ENCODE measurements at regions not wholly inside any gene's neighbourhood (a gene's known extent, or its start where the extent isn't known, plus 50 kb on each side); places are given as distances from the start of the nearest gene placed in this dataset.

DNA sequence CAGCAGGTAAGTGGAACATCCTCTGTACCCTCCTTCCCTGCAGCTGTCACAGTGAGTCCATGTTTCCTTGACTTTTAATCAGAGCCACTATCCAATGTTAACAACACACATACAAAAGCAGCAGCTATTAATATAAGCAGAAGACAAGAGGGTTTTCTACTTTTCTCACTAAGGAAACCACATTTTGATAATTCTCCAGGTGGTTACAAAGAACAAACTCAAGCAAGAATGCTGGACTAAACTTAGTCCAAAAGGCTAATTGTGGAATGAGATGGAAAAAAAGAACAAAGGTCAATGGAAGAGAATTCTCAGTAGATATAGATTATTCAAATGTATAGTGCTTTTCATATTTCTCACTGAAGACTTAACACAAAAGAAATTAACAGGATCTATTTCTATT is 176.9 kb upstream of the SLC39A10 start:
- H3K36me3 ChIP-seq (ENCODE audit: control insufficient read depth in 2 of 3, insufficient read depth in 3 of 3, low read length in 3 of 3): no peaks in the 10 kb centered on the region
- no peak overlapping the region for H3K9ac ChIP-seq (ENCODE audit: low read length in 3 of 3)
- H3K27me3 ChIP-seq (ENCODE audit: control insufficient read depth, insufficient read depth, low read length): no peaks in the 10 kb centered on the region
- DNase-seq: no peak
- no peak for FAIRE-seq
- no peak overlapping the region for H3K27ac ChIP-seq (ENCODE audit: low read depth in 2 of 2, low read length in 2 of 2)
- H3K4me3 ChIP-seq (ENCODE audit: low read length in 3 of 3): no peak overlapping the region
- TF ChIP-seq, protein P1, sequence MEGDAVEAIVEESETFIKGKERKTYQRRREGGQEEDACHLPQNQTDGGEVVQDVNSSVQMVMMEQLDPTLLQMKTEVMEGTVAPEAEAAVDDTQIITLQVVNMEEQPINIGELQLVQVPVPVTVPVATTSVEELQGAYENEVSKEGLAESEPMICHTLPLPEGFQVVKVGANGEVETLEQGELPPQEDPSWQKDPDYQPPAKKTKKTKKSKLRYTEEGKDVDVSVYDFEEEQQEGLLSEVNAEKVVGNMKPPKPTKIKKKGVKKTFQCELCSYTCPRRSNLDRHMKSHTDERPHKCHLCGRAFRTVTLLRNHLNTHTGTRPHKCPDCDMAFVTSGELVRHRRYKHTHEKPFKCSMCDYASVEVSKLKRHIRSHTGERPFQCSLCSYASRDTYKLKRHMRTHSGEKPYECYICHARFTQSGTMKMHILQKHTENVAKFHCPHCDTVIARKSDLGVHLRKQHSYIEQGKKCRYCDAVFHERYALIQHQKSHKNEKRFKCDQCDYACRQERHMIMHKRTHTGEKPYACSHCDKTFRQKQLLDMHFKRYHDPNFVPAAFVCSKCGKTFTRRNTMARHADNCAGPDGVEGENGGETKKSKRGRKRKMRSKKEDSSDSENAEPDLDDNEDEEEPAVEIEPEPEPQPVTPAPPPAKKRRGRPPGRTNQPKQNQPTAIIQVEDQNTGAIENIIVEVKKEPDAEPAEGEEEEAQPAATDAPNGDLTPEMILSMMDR (IDR thresholded peaks at IDR 0.05; ENCODE audit: borderline replicate concordance, extremely low read depth, insufficient read depth): no peak
- no peaks in the 10 kb centered on the region for H3K4me1 ChIP-seq (ENCODE audit: control insufficient read depth in 2 of 3, insufficient read depth in 2 of 3, low read depth in 1 of 3, low read length in 3 of 3)
- no peaks in the 10 kb centered on the region for H3K9me3 ChIP-seq (ENCODE audit: control insufficient read depth in 2 of 3, insufficient read depth in 1 of 3, low read length in 3 of 3)
- intact Hi-C loops (cut with DNase I): no loop called here

DNA sequence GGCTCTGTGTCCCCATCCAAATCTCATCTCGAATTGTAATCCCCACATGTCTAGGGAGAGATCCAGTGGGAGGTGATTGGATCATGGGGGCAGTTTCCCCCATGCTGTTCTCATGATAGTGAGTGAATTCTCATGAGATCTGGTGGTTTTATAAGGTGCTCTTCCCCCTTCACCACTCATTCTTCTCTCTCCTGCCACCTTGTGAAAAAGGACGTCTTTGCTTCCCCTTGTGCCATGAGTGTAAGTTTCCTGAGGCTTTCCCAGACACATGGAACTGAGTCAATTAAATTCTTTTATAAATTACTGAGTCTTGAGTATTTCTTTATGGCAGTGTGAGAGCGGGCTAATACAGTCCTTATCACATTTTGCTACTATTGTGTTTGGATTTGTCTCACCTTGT is 177.6 kb upstream of the SLC39A10 start:
- no peaks in the 10 kb centered on the region for H3K27me3 ChIP-seq (ENCODE audit: control insufficient read depth, insufficient read depth, low read length)
- H3K9ac ChIP-seq (ENCODE audit: low read length in 3 of 3): no peak overlapping the region
- no peak overlapping the region for H3K27ac ChIP-seq (ENCODE audit: low read depth in 2 of 2, low read length in 2 of 2)
- no peaks in the 10 kb centered on the region for H3K9me3 ChIP-seq (ENCODE audit: control insufficient read depth in 2 of 3, insufficient read depth in 1 of 3, low read length in 3 of 3)
- no peak overlapping the region for H3K4me3 ChIP-seq (ENCODE audit: low read length in 3 of 3)
- no peaks in the 10 kb centered on the region for H3K4me1 ChIP-seq (ENCODE audit: control insufficient read depth in 2 of 3, insufficient read depth in 2 of 3, low read depth in 1 of 3, low read length in 3 of 3)
- no peak for FAIRE-seq
- no peaks in the 10 kb centered on the region for H3K36me3 ChIP-seq (ENCODE audit: control insufficient read depth in 2 of 3, insufficient read depth in 3 of 3, low read length in 3 of 3)
- no peak for DNase-seq
- intact Hi-C loops (cut with DNase I): no loop called here
- TF ChIP-seq, protein P1 (IDR thresholded peaks at IDR 0.05; ENCODE audit: borderline replicate concordance, extremely low read depth, insufficient read depth): no peak

DNA sequence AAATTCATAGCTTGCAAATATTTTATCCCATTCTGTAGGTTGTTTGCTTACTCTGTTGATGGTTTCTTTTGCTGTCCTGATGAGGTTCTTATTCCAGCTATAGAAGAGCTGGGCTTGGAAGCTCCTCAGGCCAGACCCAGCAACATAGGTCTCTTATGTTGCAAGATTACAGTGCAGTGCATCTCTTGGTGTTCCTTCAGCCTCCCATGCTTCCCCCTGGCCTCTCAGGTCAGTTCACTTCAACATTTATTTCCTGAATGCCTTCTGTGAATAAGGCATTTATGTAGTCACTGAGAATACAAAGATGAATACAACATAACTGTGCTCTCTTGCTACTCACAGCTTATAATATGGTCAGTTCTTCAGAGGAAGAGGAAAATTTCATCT is 179.0 kb upstream of the SLC39A10 start:
- no peaks in the 10 kb centered on the region for H3K9me3 ChIP-seq (ENCODE audit: control insufficient read depth in 2 of 3, insufficient read depth in 1 of 3, low read length in 3 of 3)
- FAIRE-seq (no peak), DNase-seq (no peak)
- H3K27ac ChIP-seq (ENCODE audit: low read depth in 2 of 2, low read length in 2 of 2): no peak overlapping the region
- no peaks in the 10 kb centered on the region for H3K36me3 ChIP-seq (ENCODE audit: control insufficient read depth in 2 of 3, insufficient read depth in 3 of 3, low read length in 3 of 3)
- H3K27me3 ChIP-seq (ENCODE audit: control insufficient read depth, insufficient read depth, low read length): no peaks in the 10 kb centered on the region
- no peaks in the 10 kb centered on the region for H3K4me1 ChIP-seq (ENCODE audit: control insufficient read depth in 2 of 3, insufficient read depth in 2 of 3, low read depth in 1 of 3, low read length in 3 of 3)
- TF ChIP-seq, protein P1 (IDR thresholded peaks at IDR 0.05; ENCODE audit: borderline replicate concordance, extremely low read depth, insufficient read depth): no peak
- intact Hi-C loops (cut with DNase I): no loop called here
- no peak overlapping the region for H3K9ac ChIP-seq (ENCODE audit: low read length in 3 of 3)
- H3K4me3 ChIP-seq (ENCODE audit: low read length in 3 of 3): no peak overlapping the region

DNA sequence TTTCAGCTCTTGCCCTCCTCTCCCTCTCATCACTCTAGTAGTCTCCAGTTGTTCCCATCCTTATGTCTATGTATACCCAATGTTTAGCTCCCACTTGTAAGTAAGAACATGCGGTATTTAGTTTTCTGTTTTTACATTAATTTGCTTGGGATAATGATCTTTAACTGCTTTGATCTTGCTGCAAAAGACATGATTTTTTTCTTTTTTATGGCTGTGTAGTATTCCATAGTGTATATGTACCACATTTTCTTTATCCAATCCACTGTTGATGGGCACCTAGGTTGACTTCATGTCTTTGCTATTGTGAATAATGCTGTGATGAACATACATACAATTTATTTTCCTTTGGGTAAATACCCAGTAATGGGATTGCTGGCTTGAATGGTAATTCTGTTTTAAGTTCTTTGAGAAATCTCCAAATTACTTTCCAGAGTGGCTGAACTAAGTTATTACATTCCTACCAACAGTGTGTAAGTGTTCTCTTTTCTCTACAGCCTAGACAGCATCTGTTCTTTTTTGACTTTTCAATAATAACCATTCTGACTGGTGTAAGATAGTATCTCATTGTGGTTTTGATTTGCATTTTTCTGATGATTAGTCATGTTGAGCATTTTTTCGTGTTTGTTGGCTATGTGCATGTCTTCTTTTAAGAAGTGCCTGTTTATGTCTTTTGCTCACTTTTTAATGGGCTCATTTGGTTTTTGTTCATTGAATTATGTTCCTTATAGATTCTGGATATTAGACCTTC is 179.6 kb upstream of the SLC39A10 start:
- TF ChIP-seq, protein P1 (IDR thresholded peaks at IDR 0.05; ENCODE audit: borderline replicate concordance, extremely low read depth, insufficient read depth): no peak
- no peak overlapping the region for H3K9ac ChIP-seq (ENCODE audit: low read length in 3 of 3)
- DNase-seq (no peak), FAIRE-seq (no peak)
- no peaks in the 10 kb centered on the region for H3K4me1 ChIP-seq (ENCODE audit: control insufficient read depth in 2 of 3, insufficient read depth in 2 of 3, low read depth in 1 of 3, low read length in 3 of 3)
- intact Hi-C loops (cut with DNase I): no loop called here
- no peak overlapping the region for H3K27ac ChIP-seq (ENCODE audit: low read depth in 2 of 2, low read length in 2 of 2)
- H3K27me3 ChIP-seq (ENCODE audit: control insufficient read depth, insufficient read depth, low read length): no peaks in the 10 kb centered on the region
- H3K36me3 ChIP-seq (ENCODE audit: control insufficient read depth in 2 of 3, insufficient read depth in 3 of 3, low read length in 3 of 3): no peaks in the 10 kb centered on the region
- H3K9me3 ChIP-seq (ENCODE audit: control insufficient read depth in 2 of 3, insufficient read depth in 1 of 3, low read length in 3 of 3): no peaks in the 10 kb centered on the region
- H3K4me3 ChIP-seq (ENCODE audit: low read length in 3 of 3): no peak overlapping the region
